ENCODE measurements at regions not wholly inside any gene's neighbourhood (a gene's known extent, or its start where the extent isn't known, plus 50 kb on each side); places are given as distances from the start of the nearest gene placed in this dataset.

GRCh38 chr12:77344651-77345050, 279.3 kb upstream of the E2F7 start:
- TF ChIP-seq, protein P1, sequence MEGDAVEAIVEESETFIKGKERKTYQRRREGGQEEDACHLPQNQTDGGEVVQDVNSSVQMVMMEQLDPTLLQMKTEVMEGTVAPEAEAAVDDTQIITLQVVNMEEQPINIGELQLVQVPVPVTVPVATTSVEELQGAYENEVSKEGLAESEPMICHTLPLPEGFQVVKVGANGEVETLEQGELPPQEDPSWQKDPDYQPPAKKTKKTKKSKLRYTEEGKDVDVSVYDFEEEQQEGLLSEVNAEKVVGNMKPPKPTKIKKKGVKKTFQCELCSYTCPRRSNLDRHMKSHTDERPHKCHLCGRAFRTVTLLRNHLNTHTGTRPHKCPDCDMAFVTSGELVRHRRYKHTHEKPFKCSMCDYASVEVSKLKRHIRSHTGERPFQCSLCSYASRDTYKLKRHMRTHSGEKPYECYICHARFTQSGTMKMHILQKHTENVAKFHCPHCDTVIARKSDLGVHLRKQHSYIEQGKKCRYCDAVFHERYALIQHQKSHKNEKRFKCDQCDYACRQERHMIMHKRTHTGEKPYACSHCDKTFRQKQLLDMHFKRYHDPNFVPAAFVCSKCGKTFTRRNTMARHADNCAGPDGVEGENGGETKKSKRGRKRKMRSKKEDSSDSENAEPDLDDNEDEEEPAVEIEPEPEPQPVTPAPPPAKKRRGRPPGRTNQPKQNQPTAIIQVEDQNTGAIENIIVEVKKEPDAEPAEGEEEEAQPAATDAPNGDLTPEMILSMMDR (IDR thresholded peaks at IDR 0.05): no peak
- TF ChIP-seq POLR2A (IDR thresholded peaks at IDR 0.05): no peak
